ENCODE measurements at regions not wholly inside any gene's neighbourhood (a gene's known extent, or its start where the extent isn't known, plus 50 kb on each side); places are given as distances from the start of the nearest gene placed in this dataset.

- H3K4me3 ChIP-seq (ENCODE audit: low read depth in 1 of 2, low read length in 2 of 2): no peak overlapping the region
- no peak overlapping the region for H3K4me2 ChIP-seq (ENCODE audit: insufficient read depth, low read length)
- no peaks in the 10 kb centered on the region for H3K79me2 ChIP-seq (ENCODE audit: insufficient read depth, low read length)
- H3K27ac ChIP-seq (ENCODE audit: low read length): no peak overlapping the region
- no peak overlapping the region for H2AFZ ChIP-seq (ENCODE audit: low read depth, low read length)
- TF ChIP-seq EZH2 (IDR thresholded peaks at IDR 0.05; ENCODE audit: borderline replicate concordance, low read depth, low read length, severe bottlenecking) (no peak), CTCF (IDR thresholded peaks at IDR 0.05; ENCODE audit: borderline replicate concordance, extremely low read depth, low read length, poor library complexity, severe bottlenecking) (no peak)
- H3K36me3 ChIP-seq (ENCODE audit: insufficient read depth, low read length): no peaks in the 10 kb centered on the region
- no peaks in the 10 kb centered on the region for H3K27me3 ChIP-seq (ENCODE audit: insufficient read depth, low read length, poor library complexity)
- DNase-seq: no peak
- H3K9me3 ChIP-seq (ENCODE audit: insufficient read depth, low read length, severe bottlenecking): peaks cover 27% of the 10 kb centered on the region
- no peaks in the 10 kb centered on the region for H4K20me1 ChIP-seq (ENCODE audit: insufficient read depth, low read length)
- H3K4me1 ChIP-seq (ENCODE audit: insufficient read depth, low read length): no peaks in the 10 kb centered on the region
- ATAC-seq (ENCODE audit: insufficient read depth, low read depth): no peak
- no peak overlapping the region for H3K9ac ChIP-seq (ENCODE audit: low read depth, low read length)
Observed at GRCh38 chr5:3375586-3376311, 219.9 kb upstream of the IRX1 start.

GRCh38 chr5:3373391-3373790, 222.2 kb upstream of the IRX1 start:
- no peak overlapping the region for H3K9ac ChIP-seq (ENCODE audit: low read depth, low read length)
- no peak overlapping the region for H3K4me2 ChIP-seq (ENCODE audit: insufficient read depth, low read length)
- TF ChIP-seq CTCF (IDR thresholded peaks at IDR 0.05; ENCODE audit: borderline replicate concordance, extremely low read depth, low read length, poor library complexity, severe bottlenecking) (no peak), EZH2 (IDR thresholded peaks at IDR 0.05; ENCODE audit: borderline replicate concordance, low read depth, low read length, severe bottlenecking) (no peak)
- no peaks in the 10 kb centered on the region for H3K4me1 ChIP-seq (ENCODE audit: insufficient read depth, low read length)
- H3K27me3 ChIP-seq (ENCODE audit: insufficient read depth, low read length, poor library complexity): no peaks in the 10 kb centered on the region
- peaks cover 31% of the 10 kb centered on the region for H3K9me3 ChIP-seq (ENCODE audit: insufficient read depth, low read length, severe bottlenecking)
- H3K4me3 ChIP-seq (ENCODE audit: low read depth in 1 of 2, low read length in 2 of 2): no peak overlapping the region
- no peaks in the 10 kb centered on the region for H3K36me3 ChIP-seq (ENCODE audit: insufficient read depth, low read length)
- H4K20me1 ChIP-seq (ENCODE audit: insufficient read depth, low read length): no peaks in the 10 kb centered on the region
- H3K27ac ChIP-seq (ENCODE audit: low read length): no peak overlapping the region
- ATAC-seq (ENCODE audit: insufficient read depth, low read depth): no peak
- H3K79me2 ChIP-seq (ENCODE audit: insufficient read depth, low read length): no peaks in the 10 kb centered on the region
- H2AFZ ChIP-seq (ENCODE audit: low read depth, low read length): no peak overlapping the region
- DNase-seq: no peak

- Histone ChIP-seq H3K4me1 (ENCODE audit: insufficient read depth, low read length) (no peaks in the 10 kb centered on the region), H3K36me3 (ENCODE audit: insufficient read depth, low read length) (no peaks in the 10 kb centered on the region), H3K79me2 (ENCODE audit: insufficient read depth, low read length) (no peaks in the 10 kb centered on the region), H3K27me3 (ENCODE audit: insufficient read depth, low read length, poor library complexity) (no peaks in the 10 kb centered on the region), H3K9ac (ENCODE audit: low read depth, low read length) (no peak overlapping the region), H2AFZ (ENCODE audit: low read depth, low read length) (no peak overlapping the region), H4K20me1 (ENCODE audit: insufficient read depth, low read length) (no peaks in the 10 kb centered on the region), H3K27ac (ENCODE audit: low read length) (no peak overlapping the region), H3K4me3 (ENCODE audit: low read depth in 1 of 2, low read length in 2 of 2) (no peak overlapping the region), H3K4me2 (ENCODE audit: insufficient read depth, low read length) (no peak overlapping the region), H3K9me3 (ENCODE audit: insufficient read depth, low read length, severe bottlenecking) (peaks cover 31% of the 10 kb centered on the region)
- DNase-seq: no peak
- no peak for TF ChIP-seq EZH2 (IDR thresholded peaks at IDR 0.05; ENCODE audit: borderline replicate concordance, low read depth, low read length, severe bottlenecking)
- ATAC-seq (ENCODE audit: insufficient read depth, low read depth): no peak
Observed at GRCh38 chr5:3372289-3372688, 223.3 kb upstream of the IRX1 start.

- H3K9ac ChIP-seq (ENCODE audit: low read depth, low read length): no peak overlapping the region
- H3K79me2 ChIP-seq (ENCODE audit: insufficient read depth, low read length): no peaks in the 10 kb centered on the region
- H3K4me1 ChIP-seq (ENCODE audit: insufficient read depth, low read length): no peaks in the 10 kb centered on the region
- no peak for TF ChIP-seq CTCF (IDR thresholded peaks at IDR 0.05; ENCODE audit: borderline replicate concordance, extremely low read depth, low read length, poor library complexity, severe bottlenecking)
- no peak for TF ChIP-seq EZH2 (IDR thresholded peaks at IDR 0.05; ENCODE audit: borderline replicate concordance, low read depth, low read length, severe bottlenecking)
- no peaks in the 10 kb centered on the region for H4K20me1 ChIP-seq (ENCODE audit: insufficient read depth, low read length)
- H2AFZ ChIP-seq (ENCODE audit: low read depth, low read length): no peak overlapping the region
- no peak overlapping the region for H3K27ac ChIP-seq (ENCODE audit: low read length)
- no peaks in the 10 kb centered on the region for H3K36me3 ChIP-seq (ENCODE audit: insufficient read depth, low read length)
- H3K4me3 ChIP-seq (ENCODE audit: low read depth in 1 of 2, low read length in 2 of 2): no peak overlapping the region
- no peak overlapping the region for H3K4me2 ChIP-seq (ENCODE audit: insufficient read depth, low read length)
- H3K27me3 ChIP-seq (ENCODE audit: insufficient read depth, low read length, poor library complexity): no peaks in the 10 kb centered on the region
- peaks cover 3% of the 10 kb centered on the region for H3K9me3 ChIP-seq (ENCODE audit: insufficient read depth, low read length, severe bottlenecking)
- ATAC-seq (ENCODE audit: insufficient read depth, low read depth) (no peak), DNase-seq (no peak)
Observed at GRCh38 chr5:3365501-3366215, 230.0 kb upstream of the IRX1 start.

Measured in DND-41 (cell line).